BJ (cell line): ENCODE measurements at regions not wholly inside any gene's neighbourhood (a gene's known extent, or its start where the extent isn't known, plus 50 kb on each side); places are given as distances from the start of the nearest gene placed in this dataset.

Experiments
- CTCF ChIA-PET: fragments of 350-600 bp; formaldehyde crosslinking; extraction: SDS; loops from one replicate; lab custom pipeline; 2021; ENCODE audit warnings: antibody characterized with exemption, inconsistent platforms; lab: Yijun Ruan, JAX
- POLR2A ChIA-PET: fragments of 300-600 bp; sonication (Branson Sonifier 250); formaldehyde crosslinking; extraction: SDS; loops from one replicate; lab custom pipeline; 2021; ENCODE audit warnings: antibody characterized with exemption; lab: Charles Lee
- DNase-seq: peaks from one replicate; pipeline ENCODE4 v3.0.0-alpha.2; 2011; ENCODE audit warnings: low read depth
- H3K27me3 ChIP-seq: 2 replicates; pipeline ENCODE4 v1.6.0; 2011; ENCODE audit warnings: low read length; ENCODE audit not compliant: control insufficient read depth, insufficient read depth
- H3K36me3 ChIP-seq: 2 replicates; pipeline ENCODE4 v1.5.1; 2011; ENCODE audit warnings: low read length; ENCODE audit not compliant: control insufficient read depth, insufficient read depth
- H3K4me3 ChIP-seq: 2 replicates; pipeline ENCODE4 v1.5.1; 2011; ENCODE audit warnings: low read depth, mild to moderate bottlenecking, control low read depth, low read length
- CTCF ChIP-seq: IDR thresholded peaks from 2 replicates; pipeline ENCODE4 v1.5.1; 2011; ENCODE audit warnings: low read depth, mild to moderate bottlenecking, control low read depth, inconsistent platforms, low read length, moderate library complexity; ENCODE audit not compliant: insufficient read depth

GRCh38 chr17:27985736-27986399 is 56.6 kb upstream of the NLK start:
- CTCF ChIA-PET: interaction anchor here (0.7 to 1.0 kb wide), 2 partner anchors 20 to 93 kb away, joined by 3 read pairs; no protein-coding TSS in a partner anchor
- POLR2A ChIA-PET: no interaction called here
- Histone ChIP-seq H3K4me3 (no peak overlapping the region), H3K36me3 (no peaks in the 10 kb centered on the region), H3K27me3 (no peaks in the 10 kb centered on the region)
- no peak for DNase-seq
- TF ChIP-seq CTCF: no peak

- DNase-seq: no peak
- Histone ChIP-seq H3K27me3 (no peaks in the 10 kb centered on the region), H3K4me3 (no peak overlapping the region), H3K36me3 (no peaks in the 10 kb centered on the region)
- ChIA-PET POLR2A (no interaction called here), CTCF (no interaction called here)
- TF ChIP-seq CTCF: no peak
Measured at GRCh38 chr17:27986805-27987684, 55.4 kb upstream of the NLK start.

- Histone ChIP-seq H3K36me3 (no peaks in the 10 kb centered on the region), H3K4me3 (no peak overlapping the region), H3K27me3 (no peaks in the 10 kb centered on the region)
- ChIA-PET CTCF (no interaction called here), POLR2A (no interaction called here)
- DNase-seq: no peak
- TF ChIP-seq CTCF: no peak
Measured at GRCh38 chr17:27989046-27989445, 53.4 kb upstream of the NLK start.

- no peaks in the 10 kb centered on the region for H3K27me3 ChIP-seq
- CTCF ChIA-PET: no interaction called here
- POLR2A ChIA-PET: no interaction called here
- TF ChIP-seq CTCF: no peak
- no peaks in the 10 kb centered on the region for H3K36me3 ChIP-seq
- no peak overlapping the region for H3K4me3 ChIP-seq
- no peak for DNase-seq
Measured at GRCh38 chr17:27990100-27990499, 52.4 kb upstream of the NLK start.

- DNase-seq: no peak
- POLR2A ChIA-PET: no interaction called here
- CTCF ChIA-PET: no interaction called here
- Histone ChIP-seq H3K4me3 (no peak overlapping the region), H3K27me3 (no peaks in the 10 kb centered on the region; the same call in 1 of the 2 replicates), H3K36me3 (no peaks in the 10 kb centered on the region)
- no peak for TF ChIP-seq CTCF
Measured at GRCh38 chr17:27990979-27991378, 51.5 kb upstream of the NLK start.
